ENCODE measurements at regions not wholly inside any gene's neighbourhood (a gene's known extent, or its start where the extent isn't known, plus 50 kb on each side); places are given as distances from the start of the nearest gene placed in this dataset.

DNA sequence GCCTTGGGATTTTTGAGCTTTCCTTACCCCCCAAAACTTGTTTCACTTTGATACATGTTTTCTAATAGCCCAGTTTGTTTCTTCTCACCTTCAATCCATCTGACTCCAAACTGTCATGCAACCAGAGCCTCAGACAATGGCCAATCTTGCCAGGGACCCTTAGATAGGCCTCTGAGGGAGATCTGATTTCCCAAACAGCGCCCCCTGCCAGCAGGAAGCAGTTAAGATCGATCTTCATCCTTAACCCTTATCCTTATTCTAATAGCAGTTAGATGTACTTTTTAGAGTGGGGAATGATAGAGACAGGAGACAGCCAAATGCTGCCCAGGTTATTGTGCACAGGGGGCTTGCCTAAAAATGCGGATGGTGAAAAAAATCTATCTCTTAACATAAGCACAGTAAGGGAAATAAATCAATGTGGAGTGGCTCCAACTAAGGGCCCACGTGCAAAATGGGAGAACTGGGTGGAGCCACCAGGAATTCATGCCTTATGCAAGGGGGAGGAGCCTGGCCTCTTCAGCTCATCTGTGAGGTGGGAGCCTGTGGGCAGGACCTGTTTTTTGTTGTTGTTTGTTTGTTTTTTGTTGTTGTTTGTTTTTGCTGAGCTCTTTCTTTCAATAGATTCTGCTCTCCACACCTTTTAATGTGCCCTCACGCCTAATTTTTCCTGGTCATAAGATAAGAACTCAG, 833.6 kb upstream of the AGA start:
- DNase-seq (ENCODE audit: low read depth), result no peak

- no peak for DNase-seq (ENCODE audit: low read depth)
These were observed 838.1 kb upstream of the AGA start for GRCh38 chr4:178280362-178280761.

DNA sequence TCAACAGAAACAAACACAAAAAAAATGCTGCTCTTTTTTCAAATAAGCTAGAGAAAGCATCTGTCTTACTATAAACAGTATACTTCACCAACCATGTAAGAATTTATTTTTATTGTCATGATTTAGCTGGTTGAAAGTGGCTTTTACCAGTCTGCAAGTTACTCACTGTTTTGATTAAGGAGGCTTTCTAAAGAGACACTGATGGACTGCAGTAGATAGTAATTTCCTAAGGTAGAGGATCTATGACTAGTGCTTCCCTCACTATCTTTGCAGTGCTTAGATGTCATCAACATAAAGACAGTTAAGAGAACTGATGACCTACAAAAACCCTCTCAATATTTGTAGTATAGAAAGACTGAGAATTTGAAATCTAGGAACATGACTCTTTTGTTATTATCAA, 846.2 kb upstream of the AGA start:
- no peak for DNase-seq (ENCODE audit: low read depth)

GRCh38 chr4:178293601-178294000, 851.4 kb upstream of the AGA start:
- DNase-seq (ENCODE audit: low read depth), result no peak

DNA sequence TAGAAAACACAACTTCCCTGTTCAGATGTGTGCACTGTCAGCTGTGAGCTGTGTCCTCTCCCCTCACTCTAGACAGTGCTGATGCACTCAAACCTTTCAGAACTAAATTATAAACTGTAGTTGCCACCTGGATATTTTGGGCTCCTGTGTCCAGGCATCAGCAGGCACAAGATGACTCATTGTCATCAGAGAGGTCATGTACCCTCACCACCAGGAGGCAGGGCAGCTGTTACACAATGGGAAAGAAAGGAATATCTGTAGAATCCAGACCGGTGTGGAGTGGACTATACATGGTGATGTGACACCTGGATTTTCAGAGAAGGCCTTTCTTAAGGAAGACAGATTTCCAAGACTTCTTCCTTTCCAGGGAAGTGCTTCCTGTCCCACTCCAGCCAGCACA, 854.4 kb upstream of the AGA start:
- DNase-seq (ENCODE audit: low read depth), result no peak

- DNase-seq (ENCODE audit: low read depth), result no peak
These were observed 864.3 kb upstream of the AGA start for GRCh38 chr4:178306565-178306964.

- no peak for DNase-seq (ENCODE audit: low read depth)
These were observed 867.7 kb upstream of the AGA start for GRCh38 chr4:178309890-178310289.

DNA sequence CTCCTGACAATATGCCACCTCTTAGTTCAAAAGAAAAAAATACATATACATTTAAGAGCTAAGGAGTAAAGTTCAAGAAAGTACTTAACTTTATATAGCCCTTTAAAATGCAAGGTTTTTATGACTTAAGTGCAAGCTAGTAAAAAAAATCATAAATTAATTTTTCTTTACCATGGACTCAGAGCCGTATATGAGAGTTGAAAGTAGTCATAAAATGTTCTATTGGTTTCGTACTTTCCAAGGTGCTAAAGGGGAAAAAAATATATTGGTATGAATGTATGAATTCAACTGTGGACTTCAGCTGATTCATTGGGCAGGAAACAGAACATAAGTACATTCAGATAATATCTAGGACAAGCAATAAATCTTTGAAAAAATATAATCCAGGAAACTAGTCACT, 869.8 kb upstream of the AGA start:
- DNase-seq (ENCODE audit: low read depth), result no peak

GRCh38 chr4:178314287-178314686, 872.0 kb upstream of the AGA start:
- no peak for DNase-seq (ENCODE audit: low read depth)

DNA sequence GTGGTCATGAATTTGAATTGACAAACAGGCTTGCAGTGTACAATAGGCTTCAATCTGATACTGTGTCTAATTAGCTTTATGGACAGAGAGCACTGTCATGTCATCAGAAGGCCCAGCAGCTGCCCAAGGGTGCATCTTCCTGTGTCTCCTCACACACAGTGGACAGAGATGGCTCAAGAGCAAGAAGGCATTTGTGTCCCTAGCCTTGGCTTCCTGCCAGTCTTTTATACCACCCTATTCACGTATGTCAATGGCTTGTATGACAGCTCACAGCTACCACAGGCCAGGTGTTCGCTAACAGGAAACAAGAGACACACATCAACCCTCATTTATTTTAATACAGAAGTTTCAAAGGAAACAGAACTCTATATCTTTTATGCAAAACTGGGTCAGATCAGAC, 874.0 kb upstream of the AGA start:
- no peak for DNase-seq (ENCODE audit: low read depth)

GRCh38 chr4:178320003-178320402, 877.8 kb upstream of the AGA start:
- DNase-seq (ENCODE audit: low read depth), result no peak

DNA sequence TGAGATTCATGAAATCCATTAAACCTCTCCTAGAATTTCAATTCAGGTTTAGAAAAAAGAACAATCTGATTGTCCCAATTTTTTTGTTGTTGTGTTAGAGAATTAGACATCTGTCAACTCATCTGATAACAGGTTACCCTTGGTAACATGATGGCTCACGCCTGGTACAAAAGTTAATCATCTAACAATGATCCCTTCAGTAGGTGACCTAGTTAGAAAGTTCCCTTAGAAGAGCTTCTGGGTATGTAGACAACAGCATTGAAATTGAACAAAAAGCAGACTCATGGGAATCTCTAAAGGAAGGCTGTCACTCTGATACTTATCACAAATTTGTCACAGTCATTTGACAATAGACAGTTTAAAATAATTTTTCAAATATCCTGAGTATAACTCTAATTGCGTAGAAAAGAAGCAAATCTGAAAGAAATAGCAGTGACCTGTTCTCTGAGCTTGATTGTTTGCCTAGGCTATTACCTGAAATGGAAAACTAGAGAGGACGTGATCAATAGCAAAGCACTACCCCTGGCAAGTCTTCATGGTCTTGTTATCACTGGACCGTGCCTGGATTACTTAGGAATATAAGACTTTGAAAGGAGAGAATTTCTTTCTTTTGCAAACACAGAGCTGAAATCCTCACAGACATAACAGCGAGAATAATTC, 880.4 kb upstream of the AGA start:
- no peak for DNase-seq (ENCODE audit: low read depth)

- no peak for DNase-seq (ENCODE audit: low read depth)
These were observed 887.1 kb upstream of the AGA start for GRCh38 chr4:178329226-178329872.

GRCh38 chr4:178333355-178333754, 891.1 kb upstream of the AGA start:
- DNase-seq (ENCODE audit: low read depth), result no peak

DNA sequence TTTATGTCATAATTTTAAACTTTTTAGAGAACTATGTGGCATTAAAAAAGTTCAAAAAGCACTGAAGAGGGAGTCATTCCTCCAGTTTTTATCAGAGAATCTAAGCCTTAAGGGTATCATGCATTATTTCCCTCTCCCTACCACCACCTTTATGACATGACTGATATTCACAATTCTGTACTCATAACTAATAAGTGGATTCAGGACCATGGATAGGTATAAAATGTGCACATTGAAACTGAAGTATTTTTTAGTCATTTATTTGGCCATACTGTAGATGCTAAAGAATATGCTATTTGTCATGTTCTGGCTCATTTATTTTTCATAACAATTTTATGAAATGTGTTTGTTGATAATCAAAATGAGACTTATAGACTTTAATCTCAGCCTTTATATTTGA, 897.5 kb upstream of the AGA start:
- DNase-seq (ENCODE audit: low read depth), result no peak

DNA sequence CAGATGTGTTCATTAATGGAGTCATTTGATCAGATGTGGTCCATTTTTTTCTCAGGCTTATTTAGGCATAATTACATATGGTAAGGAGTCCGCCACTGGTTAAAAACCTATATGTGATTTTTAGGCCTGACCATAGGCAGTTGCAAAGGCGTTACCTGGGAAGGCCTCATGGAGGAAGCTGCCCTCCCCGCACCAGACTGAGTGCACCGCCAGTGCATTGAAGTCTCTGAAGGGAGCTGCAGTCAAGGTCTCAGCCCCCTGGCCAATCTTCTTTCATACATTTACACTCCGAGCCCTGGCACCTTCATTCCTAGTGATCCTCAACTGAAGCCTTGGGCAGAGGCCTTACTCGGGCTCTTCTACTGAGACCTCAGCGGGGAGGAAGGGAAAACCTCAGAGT, 898.2 kb upstream of the AGA start:
- no peak for DNase-seq (ENCODE audit: low read depth)

DNA sequence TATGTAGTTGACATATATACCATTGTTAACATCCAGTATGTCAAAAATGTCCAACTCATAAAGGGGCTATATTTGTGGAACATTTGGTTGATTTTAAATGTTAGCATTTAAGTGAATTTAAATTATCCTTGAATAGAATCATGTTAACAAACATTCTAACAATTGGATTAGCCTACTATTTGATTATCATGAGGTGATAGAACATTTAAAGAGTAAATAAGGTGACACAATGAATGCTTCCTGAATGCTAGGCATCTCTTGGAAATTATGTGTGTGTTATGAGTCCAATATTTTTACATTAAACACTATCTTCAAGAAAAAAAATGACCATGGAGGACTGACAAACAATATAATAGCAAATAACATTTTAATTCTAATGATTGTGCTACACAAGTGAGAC, 901.9 kb upstream of the AGA start:
- DNase-seq (ENCODE audit: low read depth), result no peak

- DNase-seq (ENCODE audit: low read depth), result no peak
These were observed 904.9 kb upstream of the AGA start for GRCh38 chr4:178347111-178347510.

GRCh38 chr4:178349601-178350000, 907.4 kb upstream of the AGA start:
- DNase-seq (ENCODE audit: low read depth), result no peak

- DNase-seq (ENCODE audit: low read depth), result no peak
These were observed 908.9 kb upstream of the AGA start for GRCh38 chr4:178351185-178351584.

DNA sequence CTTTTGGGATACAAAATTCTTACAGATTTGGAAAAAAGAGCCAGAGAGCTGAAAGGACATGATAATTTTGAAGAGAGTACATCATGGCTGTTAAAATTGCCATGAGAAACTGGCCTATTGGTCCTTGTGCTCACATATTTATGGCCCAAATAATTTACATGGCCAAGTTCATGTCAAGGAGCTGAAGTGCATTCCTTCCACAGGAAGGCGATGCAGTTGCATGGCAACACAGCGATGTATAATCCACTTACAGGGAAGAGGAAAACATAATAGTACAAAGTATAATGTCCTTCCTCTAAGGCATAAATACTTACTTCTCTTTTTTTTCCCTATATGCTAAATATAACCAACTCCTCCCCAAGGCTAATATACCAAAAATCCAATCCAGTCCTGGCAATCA, 914.5 kb upstream of the AGA start:
- no peak for DNase-seq (ENCODE audit: low read depth)

GRCh38 chr4:178385481-178385880, 943.2 kb upstream of the AGA start:
- DNase-seq (ENCODE audit: low read depth), result no peak

DNA sequence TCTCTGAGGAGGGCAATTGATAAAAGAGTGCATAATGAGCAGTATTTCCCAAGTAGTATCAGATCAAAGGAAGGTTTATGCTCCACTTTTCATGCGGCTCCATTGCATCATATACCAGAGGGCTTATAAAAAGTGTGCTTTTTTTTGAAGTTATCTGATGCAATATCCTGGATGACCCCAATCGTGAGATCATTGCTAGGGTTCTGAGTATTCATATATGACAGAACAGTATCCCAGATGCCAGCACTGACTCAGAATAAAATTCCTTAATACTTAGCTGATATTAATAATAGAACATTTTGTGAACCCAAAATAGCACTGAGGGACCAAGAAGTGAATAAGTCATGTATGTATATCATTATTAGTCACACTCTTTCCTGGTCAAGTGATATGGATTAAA, 945.5 kb upstream of the AGA start:
- no peak for DNase-seq (ENCODE audit: low read depth)

GRCh38 chr4:178395798-178396197, 953.6 kb upstream of the AGA start:
- no peak for DNase-seq (ENCODE audit: low read depth)

All from activated T-cell treated with anti-CD3 and anti-CD28 coated beads for 24 hours (primary cell).